GM12872 (cell line): ENCODE measurements at regions not wholly inside any gene's neighbourhood (a gene's known extent, or its start where the extent isn't known, plus 50 kb on each side); places are given as distances from the start of the nearest gene placed in this dataset.

Experiments used
- TF ChIP-seq, protein P1 (sequence below): IDR thresholded peaks from 3 replicates; pipeline ENCODE4 v1.5.1; 2011; ENCODE audit warnings: low read depth, mild to moderate bottlenecking, low read length, moderate library complexity; ENCODE audit not compliant: insufficient read depth

GRCh38 chr9:124202447-124202971, 55.2 kb upstream of the NEK6 start:
- TF ChIP-seq, protein P1, sequence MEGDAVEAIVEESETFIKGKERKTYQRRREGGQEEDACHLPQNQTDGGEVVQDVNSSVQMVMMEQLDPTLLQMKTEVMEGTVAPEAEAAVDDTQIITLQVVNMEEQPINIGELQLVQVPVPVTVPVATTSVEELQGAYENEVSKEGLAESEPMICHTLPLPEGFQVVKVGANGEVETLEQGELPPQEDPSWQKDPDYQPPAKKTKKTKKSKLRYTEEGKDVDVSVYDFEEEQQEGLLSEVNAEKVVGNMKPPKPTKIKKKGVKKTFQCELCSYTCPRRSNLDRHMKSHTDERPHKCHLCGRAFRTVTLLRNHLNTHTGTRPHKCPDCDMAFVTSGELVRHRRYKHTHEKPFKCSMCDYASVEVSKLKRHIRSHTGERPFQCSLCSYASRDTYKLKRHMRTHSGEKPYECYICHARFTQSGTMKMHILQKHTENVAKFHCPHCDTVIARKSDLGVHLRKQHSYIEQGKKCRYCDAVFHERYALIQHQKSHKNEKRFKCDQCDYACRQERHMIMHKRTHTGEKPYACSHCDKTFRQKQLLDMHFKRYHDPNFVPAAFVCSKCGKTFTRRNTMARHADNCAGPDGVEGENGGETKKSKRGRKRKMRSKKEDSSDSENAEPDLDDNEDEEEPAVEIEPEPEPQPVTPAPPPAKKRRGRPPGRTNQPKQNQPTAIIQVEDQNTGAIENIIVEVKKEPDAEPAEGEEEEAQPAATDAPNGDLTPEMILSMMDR, result 0 out of 3 replicates have a peak, but pooled peaks have one; percentile 17

DNA sequence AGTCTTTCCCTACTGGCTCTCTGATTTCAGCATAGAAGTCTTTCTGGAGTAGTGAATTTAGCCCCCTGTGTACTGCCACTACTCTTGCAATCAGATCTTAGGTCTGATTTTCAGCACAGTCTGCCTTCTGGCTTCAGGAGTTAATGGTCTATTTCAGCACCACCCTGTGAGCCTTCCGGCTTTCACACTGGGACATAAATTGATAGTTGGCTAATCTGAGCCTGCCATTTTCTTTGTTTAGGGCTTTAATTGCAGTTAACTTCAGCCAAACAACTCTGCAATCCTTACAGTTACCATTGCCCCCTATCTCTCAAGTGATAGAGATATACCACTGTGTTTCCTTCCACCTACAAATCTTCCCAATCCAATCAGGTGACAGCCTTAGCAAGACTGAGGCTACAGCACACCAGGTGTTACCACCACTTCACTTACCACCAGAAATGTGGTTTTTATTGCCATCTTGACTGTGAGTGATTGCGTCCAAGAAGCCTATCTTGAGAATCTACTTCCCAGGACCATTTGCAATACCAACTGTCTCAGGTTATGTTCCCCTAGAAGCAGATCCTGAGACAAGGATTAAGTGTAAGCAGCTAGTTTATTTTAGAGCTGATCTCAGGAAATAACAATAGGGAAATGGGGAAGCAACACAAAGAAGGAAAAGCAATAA, 51.9 kb upstream of the NEK6 start:
- TF ChIP-seq, protein P1, result no peak

- TF ChIP-seq, protein P1, result no peak
Observed at GRCh38 chr9:124206391-124206790, 51.4 kb upstream of the NEK6 start.
